ENCODE measurements at regions not wholly inside any gene's neighbourhood (a gene's known extent, or its start where the extent isn't known, plus 50 kb on each side); places are given as distances from the start of the nearest gene placed in this dataset.

DNA sequence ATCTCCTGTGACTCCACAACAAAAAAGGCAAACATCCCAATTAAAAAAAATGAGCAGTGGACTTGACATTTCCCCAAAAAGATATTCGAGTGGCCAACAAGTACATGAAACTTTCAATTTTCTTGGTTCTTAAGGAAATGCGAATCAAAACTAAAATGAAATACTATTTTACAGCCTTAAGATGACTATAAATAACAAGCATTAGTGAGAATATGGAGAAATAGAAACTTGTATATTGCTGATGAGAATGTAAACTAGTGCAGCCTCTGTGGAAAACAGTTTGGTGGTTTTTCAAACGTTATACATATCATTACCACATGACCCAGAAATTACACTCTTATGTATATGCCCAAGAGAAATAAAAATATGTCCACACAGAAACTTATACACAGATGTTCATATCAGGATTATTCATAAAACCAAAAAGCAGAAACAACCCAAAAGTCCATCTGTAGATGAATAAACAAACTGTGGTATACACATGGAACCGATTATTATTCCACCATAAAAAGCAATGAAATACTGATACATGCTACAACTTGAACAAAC, 153.2 kb upstream of the GPR149 start:
- DNase-seq (no peak), ATAC-seq (ENCODE audit: low FRiP score) (no peak)
- no peak overlapping the region for H3K4me3 ChIP-seq (ENCODE audit: low read length in 2 of 2)
- no peaks in the 10 kb centered on the region for H3K9me3 ChIP-seq (ENCODE audit: control insufficient read depth, low read length)
- intact Hi-C loops (cut with DNase I): no loop called here
- H3K4me1 ChIP-seq (ENCODE audit: control insufficient read depth in 1 of 2, insufficient read depth in 2 of 2, low read length in 2 of 2): no peaks in the 10 kb centered on the region
- no peaks in the 10 kb centered on the region for H3K36me3 ChIP-seq (ENCODE audit: control insufficient read depth in 1 of 2, insufficient read depth in 2 of 2, low read length in 1 of 2)
- H3K27me3 ChIP-seq (ENCODE audit: control insufficient read depth in 1 of 2, insufficient read depth in 2 of 2, low read length in 1 of 2): no peaks in the 10 kb centered on the region
- WGBS, 2 donors: 75% methylated on average over 4 of the region's 4 CpGs
- no peak overlapping the region for H3K27ac ChIP-seq (ENCODE audit: low read depth in 1 of 2, low read length in 2 of 2)

DNA sequence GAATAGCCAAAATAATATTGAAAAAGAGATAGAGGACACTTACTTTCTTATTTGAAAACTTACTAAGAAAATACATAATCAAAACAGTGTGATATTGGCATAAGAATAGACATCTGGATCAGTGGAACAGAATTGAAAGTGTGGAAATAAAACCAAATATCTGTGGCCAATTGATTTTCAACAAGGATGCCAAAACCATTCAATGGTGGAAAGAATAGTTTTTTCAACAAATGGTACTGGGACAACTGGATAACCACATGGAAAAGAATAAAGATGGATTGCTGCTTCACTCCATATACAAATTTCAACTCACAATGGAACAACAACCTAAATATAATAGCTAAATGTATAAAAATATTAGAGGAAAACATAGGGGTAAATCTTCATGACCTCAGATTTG, 152.5 kb upstream of the GPR149 start:
- H3K4me1 ChIP-seq (ENCODE audit: control insufficient read depth in 1 of 2, insufficient read depth in 2 of 2, low read length in 2 of 2): no peaks in the 10 kb centered on the region
- intact Hi-C loops (cut with DNase I): no loop called here
- H3K9me3 ChIP-seq (ENCODE audit: control insufficient read depth, low read length): no peaks in the 10 kb centered on the region
- ATAC-seq (ENCODE audit: low FRiP score): no peak
- no peak overlapping the region for H3K27ac ChIP-seq (ENCODE audit: low read depth in 1 of 2, low read length in 2 of 2)
- DNase-seq: no peak
- H3K27me3 ChIP-seq (ENCODE audit: control insufficient read depth in 1 of 2, insufficient read depth in 2 of 2, low read length in 1 of 2): no peaks in the 10 kb centered on the region
- no peak overlapping the region for H3K4me3 ChIP-seq (ENCODE audit: low read length in 2 of 2)
- H3K36me3 ChIP-seq (ENCODE audit: control insufficient read depth in 1 of 2, insufficient read depth in 2 of 2, low read length in 1 of 2): no peaks in the 10 kb centered on the region

DNA sequence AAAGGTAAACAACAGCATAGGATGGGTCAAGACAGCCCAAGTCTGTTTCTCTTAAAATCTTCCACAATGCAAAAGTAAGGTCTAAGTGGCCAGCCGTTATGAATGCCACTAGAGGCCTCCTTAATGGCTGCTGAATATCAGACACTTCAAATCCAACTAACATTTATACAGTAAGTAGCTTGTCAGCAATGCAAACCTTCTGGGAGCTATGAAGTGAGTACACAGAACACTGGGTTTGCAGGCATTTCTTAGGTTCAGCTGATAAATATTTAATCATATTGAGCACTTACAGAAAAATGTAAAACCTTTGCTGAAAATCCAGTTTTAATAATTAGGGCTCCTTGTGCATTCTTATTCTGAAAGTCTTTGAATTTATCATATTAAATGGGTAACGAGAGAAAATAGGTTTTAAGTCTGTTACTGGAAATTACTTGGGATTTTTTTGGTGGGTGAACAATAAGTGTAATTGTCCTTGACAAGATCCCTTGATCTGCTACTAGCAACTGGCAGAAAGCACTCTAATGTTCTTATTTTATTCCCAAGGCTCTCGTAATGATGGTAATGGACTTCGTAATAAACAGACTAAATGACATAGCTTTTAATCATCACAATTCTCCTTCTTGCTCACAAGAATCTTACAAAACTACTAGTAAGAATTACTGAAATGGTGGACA, 141.7 kb upstream of the GPR149 start:
- DNase-seq: no peak
- 64 to 67% methylated on average over 4 of the region's 4 CpGs for WGBS, 2 donors
- H3K4me3 ChIP-seq (ENCODE audit: low read length in 2 of 2): no peak overlapping the region
- intact Hi-C loops (cut with DNase I): no loop called here
- H3K27me3 ChIP-seq (ENCODE audit: control insufficient read depth in 1 of 2, insufficient read depth in 2 of 2, low read length in 1 of 2): no peaks in the 10 kb centered on the region
- no peaks in the 10 kb centered on the region for H3K4me1 ChIP-seq (ENCODE audit: control insufficient read depth in 1 of 2, insufficient read depth in 2 of 2, low read length in 2 of 2)
- ATAC-seq (ENCODE audit: low FRiP score): no peak
- H3K27ac ChIP-seq (ENCODE audit: low read depth in 1 of 2, low read length in 2 of 2): no peak overlapping the region
- H3K9me3 ChIP-seq (ENCODE audit: control insufficient read depth, low read length): peaks cover 9% of the 10 kb centered on the region
- H3K36me3 ChIP-seq (ENCODE audit: control insufficient read depth in 1 of 2, insufficient read depth in 2 of 2, low read length in 1 of 2): no peaks in the 10 kb centered on the region

DNA sequence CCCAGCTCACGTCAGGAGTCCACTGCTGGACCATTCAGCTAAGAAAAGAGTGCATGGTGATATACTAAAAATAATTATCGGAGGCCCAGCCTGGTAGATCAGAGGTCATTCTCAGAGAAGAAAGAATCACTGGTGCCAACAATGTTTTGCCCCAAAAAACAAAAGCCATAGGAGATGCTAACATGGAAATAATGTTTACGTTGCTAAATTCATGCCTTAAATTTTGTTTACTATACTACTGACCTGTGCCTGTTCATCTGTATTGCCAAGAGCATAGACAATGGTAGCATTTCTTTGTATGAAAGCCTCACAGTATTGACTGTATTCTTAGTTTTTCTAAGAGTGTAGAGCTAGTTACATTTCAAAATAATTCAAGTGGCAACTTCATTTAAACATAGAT, 138.1 kb upstream of the GPR149 start:
- no peaks in the 10 kb centered on the region for H3K36me3 ChIP-seq (ENCODE audit: control insufficient read depth in 1 of 2, insufficient read depth in 2 of 2, low read length in 1 of 2)
- intact Hi-C loops (cut with DNase I): no loop called here
- WGBS, 2 donors: 63 to 68% methylated on average over 3 of the region's 3 CpGs
- H3K27me3 ChIP-seq (ENCODE audit: control insufficient read depth in 1 of 2, insufficient read depth in 2 of 2, low read length in 1 of 2): no peaks in the 10 kb centered on the region
- ATAC-seq (ENCODE audit: low FRiP score) (no peak), DNase-seq (no peak)
- no peak overlapping the region for H3K27ac ChIP-seq (ENCODE audit: low read depth in 1 of 2, low read length in 2 of 2)
- H3K4me1 ChIP-seq (ENCODE audit: control insufficient read depth in 1 of 2, insufficient read depth in 2 of 2, low read length in 2 of 2): no peaks in the 10 kb centered on the region
- no peak overlapping the region for H3K4me3 ChIP-seq (ENCODE audit: low read length in 2 of 2)
- no peaks in the 10 kb centered on the region for H3K9me3 ChIP-seq (ENCODE audit: control insufficient read depth, low read length)

DNA sequence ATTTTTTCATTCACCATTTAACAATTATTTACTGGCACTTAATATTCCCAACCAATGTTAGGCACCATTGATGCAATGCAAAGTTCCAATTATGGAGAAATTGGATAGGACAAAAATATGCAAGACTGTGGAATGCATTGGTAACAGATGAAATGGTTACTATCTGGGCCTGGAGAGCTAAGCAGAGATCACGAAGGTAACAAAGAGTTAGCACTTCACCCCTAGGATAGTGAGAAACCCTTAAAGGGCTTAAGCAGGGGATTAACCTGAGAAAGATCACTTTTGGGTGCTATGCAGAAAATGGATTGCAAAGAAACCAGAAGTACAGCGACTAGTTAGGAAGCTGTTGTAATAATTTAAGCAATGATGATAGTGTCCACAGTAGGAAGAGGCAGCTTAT, 129.6 kb upstream of the GPR149 start:
- H3K27ac ChIP-seq (ENCODE audit: low read depth in 1 of 2, low read length in 2 of 2): no peak overlapping the region
- DNase-seq (no peak), ATAC-seq (ENCODE audit: low FRiP score) (no peak)
- 73 to 80% methylated on average over 2 of the region's 2 CpGs for WGBS, 2 donors
- intact Hi-C loops (cut with DNase I): no loop called here
- H3K27me3 ChIP-seq (ENCODE audit: control insufficient read depth in 1 of 2, insufficient read depth in 2 of 2, low read length in 1 of 2): no peaks in the 10 kb centered on the region
- no peaks in the 10 kb centered on the region for H3K9me3 ChIP-seq (ENCODE audit: control insufficient read depth, low read length)
- no peaks in the 10 kb centered on the region for H3K4me1 ChIP-seq (ENCODE audit: control insufficient read depth in 1 of 2, insufficient read depth in 2 of 2, low read length in 2 of 2)
- H3K36me3 ChIP-seq (ENCODE audit: control insufficient read depth in 1 of 2, insufficient read depth in 2 of 2, low read length in 1 of 2): no peaks in the 10 kb centered on the region
- H3K4me3 ChIP-seq (ENCODE audit: low read length in 2 of 2): no peak overlapping the region

DNA sequence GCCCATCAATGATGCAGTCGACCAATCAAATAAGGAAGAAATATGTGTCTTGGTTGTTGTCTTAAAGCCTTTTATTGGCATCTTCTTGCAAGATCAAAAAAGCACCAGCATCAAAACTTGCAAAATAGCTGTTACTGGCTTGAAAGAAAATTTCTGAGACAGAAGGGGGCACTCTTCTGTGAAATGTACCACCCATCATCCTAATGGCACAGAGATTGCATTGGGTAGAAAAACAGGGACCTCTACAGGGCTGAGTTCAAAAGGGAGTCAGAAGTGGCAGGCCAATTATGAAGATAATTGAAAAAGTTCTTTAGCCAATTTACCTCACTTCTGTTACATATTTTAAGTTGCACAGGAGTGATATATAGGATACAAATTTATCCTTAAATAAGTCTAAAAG, 122.3 kb upstream of the GPR149 start:
- Histone ChIP-seq H3K36me3 (ENCODE audit: control insufficient read depth in 1 of 2, insufficient read depth in 2 of 2, low read length in 1 of 2) (no peaks in the 10 kb centered on the region), H3K27ac (ENCODE audit: low read depth in 1 of 2, low read length in 2 of 2) (no peak overlapping the region), H3K27me3 (ENCODE audit: control insufficient read depth in 1 of 2, insufficient read depth in 2 of 2, low read length in 1 of 2) (no peaks in the 10 kb centered on the region), H3K4me3 (ENCODE audit: low read length in 2 of 2) (no peak overlapping the region), H3K4me1 (ENCODE audit: control insufficient read depth in 1 of 2, insufficient read depth in 2 of 2, low read length in 2 of 2) (no peaks in the 10 kb centered on the region), H3K9me3 (ENCODE audit: control insufficient read depth, low read length) (peaks cover 2% of the 10 kb centered on the region)
- 11 to 17% methylated on average over 1 of the region's 1 CpG for WGBS, 2 donors
- intact Hi-C loops (cut with DNase I): no loop called here
- DNase-seq (no peak), ATAC-seq (ENCODE audit: low FRiP score) (no peak)

GRCh38 chr3:154549391-154549790, 119.4 kb upstream of the GPR149 start:
- Histone ChIP-seq H3K4me1 (ENCODE audit: control insufficient read depth in 1 of 2, insufficient read depth in 2 of 2, low read length in 2 of 2) (no peaks in the 10 kb centered on the region), H3K27ac (ENCODE audit: low read depth in 1 of 2, low read length in 2 of 2) (no peak overlapping the region), H3K9me3 (ENCODE audit: control insufficient read depth, low read length) (peaks cover 2% of the 10 kb centered on the region), H3K4me3 (ENCODE audit: low read length in 2 of 2) (no peak overlapping the region), H3K27me3 (ENCODE audit: control insufficient read depth in 1 of 2, insufficient read depth in 2 of 2, low read length in 1 of 2) (no peaks in the 10 kb centered on the region), H3K36me3 (ENCODE audit: control insufficient read depth in 1 of 2, insufficient read depth in 2 of 2, low read length in 1 of 2) (no peaks in the 10 kb centered on the region)
- DNase-seq (no peak), ATAC-seq (ENCODE audit: low FRiP score) (no peak)
- intact Hi-C loops (cut with DNase I): no loop called here
- WGBS, 2 donors: 66 to 70% methylated on average over 3 of the region's 3 CpGs

DNA sequence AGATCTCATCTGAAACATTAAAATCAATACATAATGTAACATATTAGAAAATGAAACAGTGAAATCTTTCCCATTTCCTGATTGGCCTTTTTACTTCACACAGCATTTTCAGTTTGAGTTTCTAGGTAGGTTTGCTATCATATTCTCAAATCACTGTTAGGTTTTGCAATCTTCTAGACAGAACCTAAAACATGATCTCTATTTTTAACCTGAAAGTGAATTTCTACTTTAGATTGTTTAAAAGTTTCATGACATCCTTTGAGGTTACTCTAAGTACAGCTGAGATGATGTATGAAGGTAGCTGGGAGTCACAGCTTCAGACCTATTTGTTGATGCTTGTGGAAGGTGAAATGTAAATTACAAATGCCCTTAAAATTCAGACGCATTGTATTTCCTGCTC, 118.4 kb upstream of the GPR149 start:
- WGBS, 2 donors: 56 to 59% methylated on average over 1 of the region's 1 CpG
- DNase-seq (no peak), ATAC-seq (ENCODE audit: low FRiP score) (no peak)
- H3K4me3 ChIP-seq (ENCODE audit: low read length in 2 of 2): no peak overlapping the region
- peaks cover 2% of the 10 kb centered on the region for H3K9me3 ChIP-seq (ENCODE audit: control insufficient read depth, low read length)
- H3K4me1 ChIP-seq (ENCODE audit: control insufficient read depth in 1 of 2, insufficient read depth in 2 of 2, low read length in 2 of 2): no peaks in the 10 kb centered on the region
- intact Hi-C loops (cut with DNase I): no loop called here
- no peaks in the 10 kb centered on the region for H3K27me3 ChIP-seq (ENCODE audit: control insufficient read depth in 1 of 2, insufficient read depth in 2 of 2, low read length in 1 of 2)
- no peak overlapping the region for H3K27ac ChIP-seq (ENCODE audit: low read depth in 1 of 2, low read length in 2 of 2)
- no peaks in the 10 kb centered on the region for H3K36me3 ChIP-seq (ENCODE audit: control insufficient read depth in 1 of 2, insufficient read depth in 2 of 2, low read length in 1 of 2)

DNA sequence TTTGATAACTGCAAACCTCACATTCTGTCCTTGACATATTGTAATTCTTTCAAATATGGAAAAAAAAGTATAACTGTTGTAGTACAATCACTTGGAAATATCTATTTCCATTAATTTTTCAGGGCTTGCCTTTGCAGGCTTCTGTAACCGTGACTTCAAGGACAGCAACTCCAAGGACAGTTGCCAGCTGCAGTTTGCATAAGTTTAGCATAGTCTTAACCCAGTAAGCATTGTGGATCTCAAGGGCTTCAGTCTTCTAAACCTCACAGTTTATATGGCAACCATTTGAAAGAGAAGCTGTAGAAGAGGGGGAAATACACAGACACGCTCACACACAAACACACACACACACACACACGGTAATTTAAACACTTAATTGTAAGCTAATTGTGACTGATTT, 112.8 kb upstream of the GPR149 start:
- Histone ChIP-seq H3K36me3 (ENCODE audit: control insufficient read depth in 1 of 2, insufficient read depth in 2 of 2, low read length in 1 of 2) (no peaks in the 10 kb centered on the region), H3K27ac (ENCODE audit: low read depth in 1 of 2, low read length in 2 of 2) (no peak overlapping the region), H3K9me3 (ENCODE audit: control insufficient read depth, low read length) (no peaks in the 10 kb centered on the region), H3K4me1 (ENCODE audit: control insufficient read depth in 1 of 2, insufficient read depth in 2 of 2, low read length in 2 of 2) (no peaks in the 10 kb centered on the region), H3K27me3 (ENCODE audit: control insufficient read depth in 1 of 2, insufficient read depth in 2 of 2, low read length in 1 of 2) (no peaks in the 10 kb centered on the region), H3K4me3 (ENCODE audit: low read length in 2 of 2) (no peak overlapping the region)
- WGBS, 2 donors: 69 to 82% methylated on average over 3 of the region's 3 CpGs
- intact Hi-C loops (cut with DNase I): no loop called here
- no peak for ATAC-seq (ENCODE audit: low FRiP score)
- no peak for DNase-seq

Data from aorta (tissue), 5 donors.